GM18499 (cell line): ENCODE measurements at regions not wholly inside any gene's neighbourhood (a gene's known extent, or its start where the extent isn't known, plus 50 kb on each side); places are given as distances from the start of the nearest gene placed in this dataset.
"Not testable (repeated sequence)": the region's sequence is repeated elsewhere in the genome, so short reads cannot be mapped to it uniquely, and the experiment has no call there.

Experiments used
- ATAC-seq: cut with Tn5 transposase; IDR thresholded peaks from one replicate; pipeline ENCODE4 v1.9.1; 2021; ENCODE audit warnings: moderate number of reproducible peaks; ENCODE audit not compliant: insufficient read depth, unreplicated experiment

GRCh38 chr10:55966101-55966500, 395.0 kb downstream of the ZWINT start:
- no peak for ATAC-seq

DNA sequence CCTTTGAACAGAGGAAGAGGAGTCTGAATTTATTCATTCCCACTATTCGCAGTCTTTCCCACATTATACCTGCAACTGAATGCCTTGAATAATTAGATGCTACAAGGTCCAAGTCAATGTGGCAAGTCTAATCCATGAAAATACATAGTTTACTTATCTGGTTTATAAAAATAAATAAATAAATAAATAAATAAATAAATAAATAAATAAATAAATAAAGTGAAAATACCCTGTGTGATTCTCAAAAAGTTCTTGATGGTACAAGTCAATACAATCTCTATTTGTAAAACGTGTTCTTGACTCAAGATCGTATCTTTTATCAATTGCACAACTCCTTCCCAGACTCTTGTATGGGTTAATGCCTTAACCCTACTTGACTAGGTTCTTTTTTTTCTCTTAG, 417.7 kb downstream of the ZWINT start:
- no peak for ATAC-seq

DNA sequence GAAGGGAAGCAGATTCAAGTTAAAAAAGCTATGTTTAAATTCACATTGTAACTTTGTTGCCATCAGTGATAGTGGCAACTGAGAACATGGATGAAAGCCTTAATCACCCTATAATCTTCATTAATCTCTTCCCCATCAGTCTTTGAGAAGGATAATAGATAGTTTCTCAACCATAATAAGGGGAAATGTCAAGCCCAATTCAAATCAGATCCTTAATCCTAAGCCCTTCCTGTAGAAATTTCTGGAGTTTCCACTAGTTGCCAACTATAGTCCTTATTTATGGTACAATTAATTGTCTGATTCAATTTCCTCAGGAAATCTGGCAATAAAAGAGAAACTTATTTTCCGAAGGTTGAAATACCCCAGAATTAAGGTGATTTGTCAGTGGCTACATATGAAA, 431.8 kb downstream of the ZWINT start:
- no peak for ATAC-seq

GRCh38 chr10:55899472-55900147, 461.4 kb downstream of the ZWINT start:
- ATAC-seq: not testable (repeated sequence)

GRCh38 chr10:55897490-55897921, 463.6 kb downstream of the ZWINT start:
- no peak for ATAC-seq

GRCh38 chr10:55892276-55892675, 468.8 kb downstream of the ZWINT start:
- ATAC-seq: no peak

DNA sequence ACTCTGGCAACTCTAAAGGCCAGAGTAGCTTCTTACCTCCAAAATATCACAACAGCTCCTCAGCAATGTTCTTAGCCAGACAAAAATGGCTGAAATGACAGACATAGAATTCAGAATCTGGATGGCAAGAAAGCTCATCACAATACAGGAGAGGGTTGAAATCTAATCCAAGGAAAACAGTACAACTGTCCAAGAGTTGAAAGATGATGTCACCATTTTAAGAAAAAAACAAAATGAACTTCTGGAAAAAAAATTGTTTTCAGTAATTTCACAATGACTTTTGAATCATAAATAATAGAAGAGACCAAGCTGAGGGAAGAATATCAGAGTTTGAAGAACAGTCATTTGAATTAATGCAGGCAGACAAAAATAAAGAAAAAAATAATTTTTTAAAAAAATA, 479.5 kb downstream of the ZWINT start:
- ATAC-seq: no peak

GRCh38 chr10:55873485-55873884, 487.6 kb downstream of the ZWINT start:
- ATAC-seq: no peak

DNA sequence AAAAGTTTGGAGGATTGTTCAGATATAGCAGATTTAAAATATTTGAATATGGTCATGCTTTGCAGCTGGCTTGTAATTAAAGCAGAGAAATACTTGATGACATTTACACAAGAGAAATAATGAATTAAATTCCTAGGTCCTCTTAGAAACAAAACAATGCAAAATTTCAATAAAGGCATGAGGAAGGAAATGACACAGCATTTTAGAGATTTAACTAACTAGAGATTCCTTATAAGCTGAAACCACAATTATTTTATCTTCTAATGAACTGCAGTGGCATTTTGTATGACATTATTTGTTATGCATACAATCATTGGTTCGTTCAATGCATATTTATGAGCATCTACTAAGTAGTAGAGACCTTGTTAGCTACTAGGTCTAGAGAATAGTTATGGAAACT, 490.9 kb downstream of the ZWINT start:
- no peak for ATAC-seq

DNA sequence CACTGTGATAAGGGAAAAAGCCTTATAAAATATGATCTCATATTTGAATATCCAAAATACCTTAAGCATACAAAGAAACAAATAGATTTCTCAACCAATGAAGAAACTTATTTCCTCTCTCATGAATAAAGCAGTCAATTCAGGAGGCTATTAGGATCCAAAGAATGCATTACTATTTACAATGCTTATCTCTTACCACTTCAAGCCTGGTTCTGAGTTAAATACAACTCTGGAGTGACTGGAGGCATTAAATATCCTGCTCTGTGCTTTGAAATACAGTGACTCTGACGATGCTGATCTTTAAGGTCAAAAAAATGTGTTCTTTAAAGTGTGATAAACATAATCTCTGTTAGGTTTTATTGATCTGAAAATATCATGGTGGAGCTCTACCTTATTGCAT, 493.2 kb downstream of the ZWINT start:
- no peak for ATAC-seq

DNA sequence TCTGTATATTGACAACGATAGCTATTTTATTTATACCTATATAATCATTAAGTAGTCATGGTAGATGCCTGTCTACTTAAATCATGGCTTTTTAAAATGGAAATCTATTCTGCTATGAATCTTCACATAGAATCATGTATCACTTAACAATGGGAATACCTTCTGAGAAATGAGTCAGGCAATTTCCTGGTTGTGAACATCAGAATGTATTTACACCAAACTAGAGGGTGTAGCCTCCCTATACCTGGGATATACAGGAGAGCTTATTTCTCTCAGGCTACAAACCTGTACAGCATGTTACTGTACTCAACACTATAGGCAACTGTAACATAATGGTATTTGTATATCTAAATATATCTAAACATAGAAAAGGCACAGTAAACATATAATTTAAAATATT, 502.3 kb downstream of the ZWINT start:
- ATAC-seq: no peak

DNA sequence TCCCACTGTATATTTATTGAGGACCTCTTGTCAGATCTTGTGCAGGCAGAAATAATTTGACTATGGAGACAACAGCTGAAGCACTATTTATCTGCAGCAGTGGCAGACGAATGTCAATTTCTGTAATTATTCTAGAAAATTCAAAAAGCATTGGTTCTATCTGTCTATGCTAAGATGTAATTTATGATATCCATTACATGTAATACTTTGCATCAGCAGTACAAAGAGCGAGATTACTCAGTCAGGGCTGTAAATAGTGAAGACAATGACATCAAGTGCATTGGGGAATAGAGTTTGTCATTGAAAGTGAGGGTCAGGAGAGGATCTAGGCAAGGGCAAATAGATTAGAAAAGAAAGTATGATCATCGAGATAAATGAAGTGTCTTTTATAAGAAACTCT, 508.2 kb downstream of the ZWINT start:
- ATAC-seq: no peak

DNA sequence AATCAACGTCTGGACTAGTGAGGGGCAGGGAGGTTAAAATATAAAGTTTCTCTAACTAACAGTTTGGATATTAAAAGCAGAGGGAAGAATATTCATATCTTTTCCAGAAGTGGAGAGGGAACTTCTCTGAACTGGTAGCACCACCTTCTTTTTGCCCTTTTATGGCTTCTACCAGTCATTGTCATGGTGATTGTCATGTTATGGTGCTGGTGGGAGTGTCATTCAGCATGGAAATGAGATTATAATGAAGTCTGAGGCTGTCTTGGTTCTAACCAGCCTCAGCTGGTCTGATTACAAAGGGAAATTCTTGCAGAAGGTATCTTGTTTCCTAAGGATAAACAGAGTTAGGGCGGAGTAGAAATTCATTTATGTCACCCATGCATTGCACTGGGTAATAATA, 523.8 kb downstream of the ZWINT start:
- no peak for ATAC-seq

GRCh38 chr10:55822096-55822495, 539.0 kb downstream of the ZWINT start:
- ATAC-seq: no peak

DNA sequence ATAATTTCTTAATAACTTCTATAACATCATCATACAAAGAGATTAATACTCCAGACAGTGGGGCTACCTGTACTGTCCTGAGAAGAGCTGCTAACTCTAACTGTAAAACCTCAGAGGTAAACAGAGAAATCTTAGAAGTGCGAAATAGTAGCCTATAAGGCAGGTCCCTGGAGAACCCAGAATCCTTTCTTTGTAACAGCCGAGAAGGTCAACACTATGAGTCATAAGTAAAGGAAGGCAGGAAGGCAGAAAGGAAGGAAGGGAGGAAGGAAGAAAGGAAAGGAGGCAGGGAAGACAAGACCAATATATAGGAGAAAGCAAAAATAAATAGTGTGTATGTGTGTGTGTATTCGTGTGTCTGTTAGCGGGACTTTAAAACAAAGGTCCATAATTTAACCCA, 540.6 kb downstream of the ZWINT start:
- ATAC-seq: no peak

DNA sequence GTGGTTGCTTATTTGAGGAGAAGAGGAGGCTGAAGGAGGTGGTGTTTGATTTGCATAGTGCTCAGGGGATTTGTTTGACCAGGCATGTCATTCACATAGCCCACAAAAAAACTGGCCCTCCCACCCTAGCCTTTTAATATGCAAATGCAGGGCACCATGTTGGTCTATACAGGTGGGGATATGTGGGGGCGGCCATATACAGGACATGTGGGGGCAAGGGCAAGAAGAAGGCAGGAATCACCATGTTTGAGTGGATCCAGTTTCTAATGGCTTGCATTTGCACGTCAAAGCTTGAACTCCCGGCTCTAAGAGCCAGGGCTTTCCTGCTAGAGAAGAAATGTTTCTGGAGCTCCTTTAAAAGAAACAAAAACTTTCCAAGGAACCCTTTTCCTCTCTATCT, 541.0 kb downstream of the ZWINT start:
- ATAC-seq: no peak

DNA sequence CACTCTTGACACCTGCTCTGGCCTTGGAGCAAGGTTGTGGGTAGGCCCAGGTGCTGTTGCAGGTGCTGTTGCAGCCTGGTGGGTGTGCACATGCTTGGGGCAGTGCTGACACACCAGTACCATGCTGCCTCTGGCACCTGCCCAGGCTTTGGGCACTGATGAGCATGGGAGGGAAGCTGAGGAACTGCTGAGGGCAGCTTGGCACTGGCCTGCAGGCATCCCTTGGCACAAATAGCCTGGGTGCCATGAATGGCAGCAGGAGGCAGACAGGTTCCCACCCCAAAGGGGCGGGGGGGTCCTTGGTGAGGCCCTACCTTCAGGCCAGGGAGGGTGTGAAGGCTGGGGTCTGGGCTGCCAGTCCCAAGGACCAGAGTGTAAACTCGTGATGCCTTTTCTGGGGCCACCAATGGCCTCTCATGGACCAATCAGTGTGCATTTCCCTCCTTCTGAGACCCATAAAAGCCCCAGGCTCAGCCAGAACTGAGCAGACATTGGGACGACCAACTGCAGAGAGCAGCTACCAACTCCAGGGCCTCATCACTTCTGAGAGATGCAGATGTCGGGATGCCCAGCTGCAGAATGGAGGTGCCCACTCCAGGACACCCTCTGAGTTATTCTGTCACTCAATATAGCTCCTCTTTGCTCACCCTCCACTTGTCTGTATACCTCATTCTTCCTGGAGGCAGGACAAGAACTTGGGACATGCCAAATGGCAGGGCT, 547.4 kb downstream of the ZWINT start:
- no peak for ATAC-seq

DNA sequence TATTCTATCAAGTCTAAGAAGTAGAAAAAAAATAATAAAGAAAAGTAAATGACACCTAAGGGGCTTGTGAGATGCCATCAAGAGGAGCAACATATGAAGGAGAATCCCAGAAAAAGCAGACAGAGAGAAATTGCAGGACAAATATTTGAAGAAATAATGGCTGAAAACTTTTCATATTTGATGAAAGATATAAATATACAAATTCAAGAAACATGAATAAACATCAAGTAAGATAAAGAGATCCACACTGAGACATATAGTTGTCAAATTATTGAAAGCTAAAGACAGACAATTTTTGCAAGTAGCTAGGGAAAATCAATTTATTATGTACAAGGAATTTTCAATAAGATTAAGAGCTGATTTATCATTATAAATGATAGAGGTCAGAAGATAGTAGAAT, 558.0 kb downstream of the ZWINT start:
- no peak for ATAC-seq

- no peak for ATAC-seq
Measured at GRCh38 chr10:55801353-55801661, 559.8 kb downstream of the ZWINT start.

GRCh38 chr10:55800602-55801352, 560.3 kb downstream of the ZWINT start:
- ATAC-seq: no peak

- ATAC-seq: no peak
Measured at GRCh38 chr10:55793024-55793423, 568.0 kb downstream of the ZWINT start.

- ATAC-seq: not testable (repeated sequence)
Measured at GRCh38 chr10:55790276-55790675, 570.8 kb downstream of the ZWINT start.
